HG02938 (cell line): ENCODE measurements at regions not wholly inside any gene's neighbourhood (a gene's known extent, or its start where the extent isn't known, plus 50 kb on each side); places are given as distances from the start of the nearest gene placed in this dataset.
"Not testable (repeated sequence)": the region's sequence is repeated elsewhere in the genome, so short reads cannot be mapped to it uniquely, and the experiment has no call there.

Source experiments
- ATAC-seq: cut with Tn5 transposase; IDR thresholded peaks from one replicate; pipeline ENCODE4 v1.9.1; 2021; ENCODE audit warnings: mild to moderate bottlenecking, moderate library complexity; ENCODE audit not compliant: unreplicated experiment

DNA sequence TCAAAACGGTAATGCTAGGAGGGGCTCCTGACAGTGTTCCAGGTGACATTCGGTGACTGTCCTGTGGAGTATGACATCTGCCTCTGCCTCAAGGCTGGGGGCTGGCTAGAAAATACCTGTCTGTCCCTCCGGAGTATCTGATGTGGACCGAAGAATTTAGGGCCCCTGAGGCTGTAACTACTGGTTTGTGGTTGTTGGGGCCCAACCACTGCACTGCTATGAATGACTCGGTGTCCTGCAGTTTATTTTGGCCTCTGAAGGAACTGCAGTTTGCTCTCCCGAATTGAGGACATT lies 198.9 kb upstream of the CAND1 start:
- ATAC-seq, result no peak

DNA sequence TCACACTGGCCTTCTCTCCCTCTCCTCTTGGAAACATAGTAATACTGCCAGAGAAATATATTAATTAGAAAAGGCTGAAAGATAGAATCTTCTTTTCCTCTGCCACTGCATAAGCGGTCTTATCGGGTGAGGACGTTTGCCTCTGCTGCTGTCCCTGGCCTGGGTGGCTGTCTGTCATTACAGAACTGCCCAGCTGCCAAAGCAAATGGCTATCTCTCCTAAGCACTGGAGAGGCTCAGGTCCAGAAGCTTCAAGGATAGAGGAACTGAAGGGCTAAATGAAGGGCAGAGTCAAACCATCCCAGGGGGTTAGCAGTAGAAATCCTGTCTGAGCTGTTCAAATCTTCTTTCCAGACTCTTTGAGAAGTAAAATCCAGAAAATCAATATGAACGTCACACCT lies 198.6 kb upstream of the CAND1 start:
- ATAC-seq, result no peak

DNA sequence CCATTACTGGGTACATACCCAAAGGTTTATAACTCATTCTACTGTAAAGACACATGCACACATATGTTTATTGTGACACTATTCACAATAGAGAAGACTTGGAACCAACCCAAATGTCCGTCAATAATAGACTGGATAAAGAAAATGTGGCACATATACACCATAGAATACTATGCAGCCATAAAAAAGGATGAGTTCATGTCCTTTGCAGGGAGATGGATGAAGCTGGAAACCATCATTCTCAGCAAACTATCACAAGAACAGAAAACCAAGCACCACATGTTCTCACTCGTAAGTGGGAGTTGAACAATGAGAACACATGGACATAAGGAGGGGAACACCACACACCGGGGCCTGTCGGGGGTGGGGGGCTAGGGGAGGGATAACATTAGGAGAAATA lies 196.9 kb upstream of the CAND1 start:
- not testable (repeated sequence) for ATAC-seq

DNA sequence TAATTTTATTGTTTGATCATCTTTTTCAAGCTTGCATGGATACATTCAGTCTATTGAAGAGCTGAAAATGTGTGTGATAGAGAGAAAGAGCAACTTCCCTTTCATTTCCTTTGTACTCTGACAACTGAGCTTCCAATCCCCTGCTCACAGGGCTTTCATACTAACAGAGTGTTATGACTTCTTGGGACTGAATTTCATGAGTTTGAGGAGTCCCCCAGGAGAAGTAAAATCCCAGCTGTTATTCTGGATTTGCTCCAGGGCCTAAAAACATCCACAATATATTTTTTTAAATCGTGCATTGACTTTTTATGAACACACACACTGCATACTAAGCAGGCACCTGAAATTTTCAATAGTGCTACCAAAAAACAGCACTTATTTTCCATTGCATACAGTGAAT lies 195.8 kb upstream of the CAND1 start:
- ATAC-seq, result no peak

DNA sequence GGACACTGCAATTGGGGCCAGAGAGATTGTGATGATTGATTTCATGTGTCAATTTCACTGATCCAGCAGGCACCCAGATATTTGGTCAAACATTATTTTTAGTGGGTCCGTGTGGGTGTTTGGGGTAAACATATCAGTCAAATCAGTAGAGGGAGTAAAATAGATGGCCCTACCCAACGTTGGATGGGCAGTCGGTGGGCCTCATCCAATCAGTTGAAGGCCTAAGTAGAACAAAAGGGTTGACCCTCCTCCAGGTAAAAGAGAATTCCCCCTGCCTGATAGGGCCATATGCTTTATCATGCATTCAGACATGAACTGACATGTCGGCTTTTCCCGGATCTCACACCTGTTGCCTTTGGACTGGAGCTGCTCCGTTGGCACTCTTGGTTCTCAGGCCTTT lies 195.1 kb upstream of the CAND1 start:
- no peak for ATAC-seq

DNA sequence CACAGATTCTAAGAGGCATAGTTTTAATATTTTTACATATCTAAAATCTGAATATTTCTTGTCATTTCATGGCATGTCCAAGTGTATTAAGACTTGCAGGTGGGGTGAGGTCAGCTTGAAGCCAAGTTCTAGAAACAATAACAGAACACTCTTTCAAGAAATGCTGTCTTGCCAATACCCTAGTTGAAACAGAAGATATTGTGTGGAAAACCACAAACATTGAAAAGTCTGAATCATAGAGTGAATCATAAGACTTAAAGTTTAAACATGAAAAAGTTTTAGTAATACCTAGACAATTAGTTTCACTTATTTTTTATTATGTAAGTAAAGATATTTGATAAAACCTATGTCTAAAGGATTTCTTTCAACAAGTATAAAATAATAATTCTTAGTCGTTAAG lies 191.5 kb upstream of the CAND1 start:
- no peak for ATAC-seq

DNA sequence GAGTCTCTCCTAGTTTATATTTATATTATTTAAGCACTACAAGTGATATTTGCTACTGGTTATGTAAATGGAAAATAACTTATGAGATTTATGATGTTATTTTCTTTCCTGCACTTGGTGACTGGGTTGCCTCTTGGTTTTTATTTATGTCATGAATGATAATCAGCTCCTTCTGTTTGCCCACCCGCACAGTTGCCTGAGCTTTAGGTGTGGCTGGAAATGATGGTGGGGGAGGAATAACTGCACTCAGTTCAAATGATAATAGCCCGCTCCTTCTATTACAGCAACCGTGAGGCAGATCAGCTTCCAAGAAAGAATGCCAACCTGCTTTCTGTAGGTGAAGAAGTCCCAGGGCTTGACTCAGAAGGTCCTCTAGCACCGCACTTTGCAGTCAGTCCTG lies 190.2 kb upstream of the CAND1 start:
- no peak for ATAC-seq

DNA sequence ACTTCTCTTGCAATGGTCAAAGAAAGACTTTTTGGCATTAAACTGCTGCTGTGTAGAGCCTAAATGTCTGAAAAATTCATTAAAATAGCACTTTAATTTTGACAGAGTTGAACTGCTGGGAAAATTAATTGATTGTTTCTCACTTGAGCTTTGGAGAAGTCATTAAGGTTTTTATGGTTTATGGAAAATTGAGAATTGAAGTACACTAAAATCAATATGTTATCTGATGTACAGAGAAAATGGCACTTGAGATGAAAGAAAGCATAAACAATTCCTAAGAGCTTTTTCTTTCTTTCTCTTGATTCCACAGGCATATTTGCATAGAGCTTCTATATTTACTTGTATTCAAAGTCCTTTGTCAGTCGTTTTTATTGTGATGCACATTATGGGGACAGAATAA lies 188.5 kb upstream of the CAND1 start:
- ATAC-seq, result no peak

DNA sequence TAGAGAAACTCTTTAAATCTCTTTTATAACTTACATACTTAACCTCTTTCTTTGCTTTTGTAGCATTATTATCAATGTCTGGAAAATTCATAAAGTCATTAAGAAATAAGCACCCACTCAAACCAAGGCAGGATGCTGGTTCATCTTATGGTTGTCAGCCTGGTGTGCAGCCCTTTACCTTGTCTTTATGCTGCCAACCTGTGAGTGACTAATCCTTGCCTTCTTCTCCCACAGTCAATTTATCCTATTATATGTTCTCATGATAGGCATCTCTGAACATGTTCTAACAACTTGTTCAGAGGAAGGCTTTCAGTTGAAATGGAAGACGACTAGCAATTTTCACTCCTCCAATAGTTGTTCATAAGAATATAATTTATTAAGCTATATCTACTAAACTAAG lies 186.9 kb upstream of the CAND1 start:
- no peak for ATAC-seq

DNA sequence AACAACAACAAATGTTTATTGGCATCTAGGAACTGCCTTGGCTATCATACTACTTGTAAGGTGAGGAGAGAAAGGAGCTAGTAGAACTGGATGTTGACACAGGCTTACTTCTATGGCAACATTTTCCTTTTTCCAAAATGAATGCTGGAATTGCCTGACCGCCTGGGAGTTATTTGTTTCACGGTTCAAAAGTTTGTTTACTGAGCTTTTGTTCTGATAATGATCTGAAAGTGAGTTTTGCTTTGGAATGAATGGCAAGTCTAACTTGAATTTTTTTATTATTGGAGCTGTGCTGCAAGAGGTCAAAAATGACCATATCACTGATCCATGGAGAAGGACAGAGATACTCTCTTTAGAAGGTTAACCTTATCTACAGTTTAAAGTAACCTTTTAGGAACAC lies 183.5 kb upstream of the CAND1 start:
- ATAC-seq, result no peak

DNA sequence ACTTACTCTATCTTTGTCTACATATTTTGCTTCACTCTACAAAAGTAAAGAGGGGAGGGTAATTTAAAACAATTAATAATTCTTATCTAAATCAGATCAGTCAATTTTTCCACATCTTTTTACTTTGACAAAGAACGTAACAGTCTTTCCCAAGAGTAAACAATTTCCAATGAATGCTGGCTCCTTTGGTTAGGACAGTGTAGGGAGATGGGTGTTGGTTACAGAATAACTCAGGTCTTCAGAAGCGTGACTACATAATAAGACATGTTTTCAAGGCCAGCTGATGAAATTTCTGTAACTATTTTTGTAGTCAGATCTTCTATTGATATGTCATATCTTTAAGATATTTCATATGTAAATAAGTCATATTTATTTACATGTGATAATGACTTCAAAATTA lies 183.0 kb upstream of the CAND1 start:
- no peak for ATAC-seq

DNA sequence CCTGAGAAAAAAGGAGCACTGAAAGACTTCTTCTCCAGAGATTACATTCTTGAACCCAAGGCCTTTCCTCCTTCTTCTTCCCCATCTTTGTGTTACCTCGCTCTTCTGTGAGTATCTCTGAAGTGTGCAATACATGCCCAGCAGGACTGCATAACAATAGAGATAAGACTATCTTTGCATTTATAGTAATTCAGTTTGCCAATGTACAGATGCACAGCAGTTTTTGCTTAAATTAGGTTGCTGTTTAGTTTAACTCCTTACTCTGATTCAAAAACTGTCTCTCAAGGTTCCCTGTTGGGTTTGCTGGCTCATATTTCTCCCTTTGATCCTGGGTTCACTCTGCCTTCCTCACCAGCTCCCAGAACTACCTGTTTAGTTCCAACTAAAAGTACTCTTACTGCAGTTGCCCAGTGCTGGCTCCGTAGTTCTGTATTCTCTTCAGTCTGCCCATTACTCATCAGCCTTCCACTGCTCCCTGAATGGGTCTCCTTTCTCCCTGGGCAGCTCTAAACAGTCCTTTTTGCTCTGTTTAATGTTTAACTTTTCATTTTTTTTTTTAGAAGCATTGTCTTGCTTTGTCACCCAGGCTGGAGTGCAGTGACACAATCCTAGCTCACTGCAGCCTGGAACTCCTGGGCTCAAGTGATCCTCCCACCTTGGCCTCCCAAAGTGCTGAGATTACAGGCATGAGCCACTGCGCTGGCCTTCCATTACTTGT lies 180.6 kb upstream of the CAND1 start:
- no peak for ATAC-seq

DNA sequence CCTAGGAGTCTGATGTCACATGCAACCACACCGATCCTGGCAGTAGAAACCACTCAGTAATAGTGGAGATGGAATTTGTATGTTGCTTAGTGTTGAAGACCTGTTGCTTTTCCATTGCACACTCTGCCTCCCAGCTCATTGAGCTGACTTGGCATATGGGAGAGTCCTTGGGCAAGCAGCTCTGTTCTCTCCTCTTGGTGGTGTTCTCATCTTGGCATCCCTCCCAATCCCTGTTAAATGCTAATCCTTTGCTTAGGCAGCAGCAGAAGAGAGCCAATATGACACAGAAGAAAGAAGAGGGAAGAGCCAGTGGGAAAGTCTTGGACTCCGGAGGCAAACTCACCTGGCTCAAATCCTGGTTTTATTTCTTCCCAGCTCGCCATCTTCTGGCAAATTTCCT lies 178.0 kb upstream of the CAND1 start:
- no peak for ATAC-seq

DNA sequence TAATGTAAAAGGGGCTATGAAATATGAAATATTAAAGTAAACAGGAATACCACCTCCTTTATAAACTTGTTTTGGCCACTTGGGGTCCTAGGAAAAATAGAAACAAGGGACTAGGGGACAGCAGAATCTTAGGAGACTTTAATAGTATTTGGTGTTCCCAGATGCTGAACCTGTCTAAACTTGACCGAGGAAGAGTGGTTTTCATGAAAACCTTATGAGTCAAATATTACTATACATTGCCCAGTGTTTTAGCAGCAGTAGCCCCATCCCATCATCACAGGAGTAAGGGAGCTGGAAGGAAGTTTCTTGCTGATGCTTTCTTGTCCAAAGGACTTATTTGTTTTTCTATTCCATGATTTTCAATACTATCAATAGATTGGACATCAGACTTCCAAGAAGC lies 177.5 kb upstream of the CAND1 start:
- no peak for ATAC-seq

DNA sequence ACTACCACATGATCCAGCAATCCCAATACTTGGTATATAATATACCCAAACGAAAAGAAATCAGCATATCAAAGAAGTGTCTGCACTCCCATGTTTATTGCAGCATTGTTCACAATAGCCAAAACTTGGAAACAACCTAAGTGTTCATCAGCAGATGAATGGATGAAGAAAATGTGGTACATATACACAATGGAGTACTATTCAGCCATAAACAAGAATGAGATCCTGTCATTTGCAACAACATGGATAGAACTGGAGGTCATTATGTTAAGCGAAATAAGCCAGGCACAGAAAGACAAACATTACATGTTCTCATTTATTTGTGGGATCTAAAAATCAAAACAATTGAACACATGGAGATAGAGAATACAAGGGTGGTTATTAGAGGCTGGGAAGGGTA lies 176.2 kb upstream of the CAND1 start:
- ATAC-seq, result not testable (repeated sequence)

DNA sequence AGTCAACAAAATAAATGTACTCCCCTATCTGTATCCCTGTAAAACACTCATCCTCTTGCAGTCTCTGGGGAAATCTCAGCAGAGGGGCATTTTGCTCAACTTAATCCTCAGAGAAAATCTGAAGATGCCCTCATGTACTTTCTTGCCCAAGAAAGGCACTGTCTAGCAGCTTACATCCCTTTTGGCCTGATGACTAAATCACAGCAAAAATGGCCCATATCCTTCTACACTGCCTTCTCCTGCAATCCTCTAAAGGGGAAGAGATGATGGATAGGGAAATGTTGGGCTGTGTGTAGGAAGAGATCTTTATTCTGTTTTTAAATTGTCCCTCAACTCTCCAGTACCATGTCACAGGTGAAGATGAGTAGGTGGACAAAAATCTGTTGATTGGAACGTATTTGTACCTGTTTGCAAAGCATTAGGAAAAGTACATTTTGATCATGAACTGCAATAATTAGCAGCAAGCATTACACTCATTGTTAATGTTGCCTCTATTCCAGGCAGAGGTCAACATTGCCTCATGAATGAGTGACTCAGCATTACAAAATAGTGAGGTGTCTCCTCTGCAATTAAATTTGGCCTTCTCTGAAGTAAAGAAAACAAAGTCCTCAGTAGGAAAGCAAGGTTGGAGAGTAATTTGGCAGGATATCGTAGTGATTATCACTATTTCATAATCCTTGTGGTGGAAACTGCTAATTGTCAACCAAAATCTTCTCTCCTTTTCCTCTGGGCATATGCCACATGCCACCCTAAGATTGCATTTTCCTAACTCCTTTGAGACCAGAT lies 172.4 kb upstream of the CAND1 start:
- ATAC-seq, result no peak

DNA sequence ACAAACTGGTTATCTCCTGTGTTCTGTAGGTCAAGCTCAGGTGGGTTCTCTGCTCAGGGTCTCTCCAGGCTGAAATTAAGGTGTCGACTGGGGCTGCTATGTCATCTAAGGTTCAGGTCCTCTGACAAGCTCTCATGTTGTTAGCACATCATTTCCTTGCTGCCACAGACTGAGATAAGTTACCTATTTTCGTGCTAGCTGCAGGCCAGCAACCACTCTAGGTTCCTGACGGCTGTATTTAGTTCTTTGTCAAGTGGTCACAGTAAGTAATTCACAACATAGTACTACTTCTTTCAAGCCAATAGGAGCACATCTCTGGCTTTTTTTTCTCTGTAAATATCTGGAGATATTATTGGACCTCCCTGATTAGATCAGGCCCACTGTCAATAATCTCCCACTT lies 169.3 kb upstream of the CAND1 start:
- ATAC-seq, result no peak

DNA sequence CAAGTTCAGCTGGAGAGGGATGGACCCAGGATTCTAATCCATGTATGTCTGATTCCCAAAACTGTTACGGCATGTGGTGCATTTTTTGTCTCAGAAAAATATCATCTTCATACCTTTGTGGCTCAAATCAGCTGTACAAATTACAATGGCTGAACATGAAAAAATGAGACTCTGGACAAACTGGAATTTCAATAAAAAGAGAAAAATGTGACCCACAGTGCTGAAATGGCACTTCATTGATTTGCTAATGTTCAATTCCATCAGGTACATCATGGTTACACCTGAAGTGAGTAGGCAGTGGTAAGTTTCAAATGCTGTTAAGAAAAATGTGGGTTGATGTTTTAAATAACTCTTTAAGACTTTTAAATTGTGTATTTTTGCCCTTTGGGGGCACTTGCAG lies 165.6 kb upstream of the CAND1 start:
- no peak for ATAC-seq

DNA sequence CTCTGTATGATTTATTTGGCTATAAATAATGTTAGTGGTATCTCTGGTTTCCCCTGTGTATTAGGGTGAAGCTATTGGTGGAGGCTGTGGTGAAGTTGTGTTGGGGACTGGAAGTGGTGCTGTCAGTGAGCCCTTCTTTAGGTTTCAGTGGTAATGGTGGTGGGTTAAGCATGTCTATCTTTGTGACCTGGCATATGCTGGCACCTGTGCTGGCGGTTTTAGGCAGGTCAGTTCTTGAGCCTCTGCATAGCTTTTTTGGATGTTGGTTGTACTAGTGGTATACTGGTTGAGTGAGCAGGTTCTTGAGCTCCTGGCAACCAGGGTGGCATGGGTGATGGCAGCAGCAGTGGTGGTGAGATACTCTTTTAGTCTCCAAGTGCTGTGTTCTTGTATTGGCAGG lies 161.9 kb upstream of the CAND1 start:
- no peak for ATAC-seq

DNA sequence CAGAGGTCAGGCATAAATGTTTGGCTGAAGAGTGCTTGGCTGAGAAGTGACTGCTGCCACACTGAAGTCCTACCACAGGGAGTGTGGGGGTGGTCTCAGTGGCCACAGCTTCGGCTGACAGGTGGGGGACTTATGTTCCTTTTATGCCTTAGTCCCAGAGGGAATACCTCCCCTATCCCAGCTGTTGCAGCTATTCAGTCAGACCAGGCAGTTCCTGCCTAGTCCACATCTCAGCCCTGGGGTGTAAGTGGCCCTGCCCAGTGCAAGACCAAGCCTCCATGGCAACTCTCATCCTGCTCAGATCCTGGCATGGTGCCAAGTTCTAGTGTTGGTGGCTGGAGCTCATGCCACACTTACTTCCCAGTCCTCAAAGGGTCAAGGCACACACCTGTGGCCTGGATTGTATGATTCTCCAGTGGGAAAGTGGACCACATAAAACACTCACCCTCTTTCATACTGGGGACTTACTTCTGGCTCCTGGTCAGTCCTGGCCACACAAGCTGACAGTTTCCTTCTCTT lies 161.3 kb upstream of the CAND1 start:
- ATAC-seq, result no peak

DNA sequence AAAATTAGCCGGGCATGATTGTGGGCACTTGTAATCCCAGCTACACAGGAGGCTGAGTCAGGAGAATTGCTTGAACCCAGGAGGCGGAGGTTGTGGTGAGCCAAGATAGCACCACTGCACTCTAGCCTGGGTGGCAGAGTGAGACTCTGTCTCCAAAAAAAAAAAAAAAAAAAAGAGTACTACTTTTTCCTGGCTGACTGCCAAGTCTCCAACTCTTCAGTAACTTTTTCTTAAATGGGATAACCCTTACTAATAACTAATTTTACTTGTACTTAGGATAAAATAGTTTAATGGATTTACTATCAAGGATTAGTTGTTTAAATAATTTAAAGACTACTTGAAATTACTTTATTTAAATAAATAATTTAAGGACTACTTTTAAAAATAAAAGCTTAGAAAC lies 158.8 kb upstream of the CAND1 start:
- not testable (repeated sequence) for ATAC-seq

DNA sequence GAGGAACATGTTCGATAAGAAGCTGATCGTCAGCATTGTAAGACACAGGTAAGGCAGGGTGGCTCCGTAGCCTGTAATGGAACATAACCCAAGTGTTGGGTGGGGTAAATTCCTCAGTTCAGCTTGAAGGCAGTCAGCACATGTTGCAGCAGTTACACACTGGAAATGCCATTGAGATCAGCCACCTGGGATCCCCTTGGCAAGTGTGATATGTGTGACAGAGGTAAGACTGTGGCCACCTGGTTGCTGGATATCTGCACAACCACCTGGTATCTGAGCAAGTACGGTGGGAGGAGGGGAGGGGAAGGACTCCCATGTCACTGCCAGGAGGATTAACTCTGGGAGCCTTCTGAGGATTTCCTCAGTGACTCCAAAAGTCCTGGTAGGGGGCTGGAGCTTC lies 158.0 kb upstream of the CAND1 start:
- no peak for ATAC-seq

DNA sequence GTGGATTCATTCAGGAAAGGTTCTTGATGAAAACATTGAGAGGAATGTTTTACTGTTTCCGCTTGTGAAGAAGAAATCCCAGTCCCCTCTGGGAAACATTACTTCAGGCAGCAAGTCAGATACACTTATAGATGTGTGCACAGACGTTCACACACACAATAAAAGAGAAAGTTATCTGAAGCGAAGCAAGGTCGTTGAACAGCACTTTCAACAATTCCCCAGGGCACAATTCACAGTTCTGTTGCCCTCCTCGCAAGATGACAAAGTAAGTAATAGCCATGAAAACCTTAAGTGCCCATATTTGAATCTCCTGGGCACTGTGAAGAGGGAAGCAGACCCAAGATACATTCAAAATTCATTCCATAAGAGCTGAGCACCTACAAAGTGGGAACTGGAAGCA lies 156.6 kb upstream of the CAND1 start:
- no peak for ATAC-seq
